GM19397 (cell line): ENCODE measurements at regions not wholly inside any gene's neighbourhood (a gene's known extent, or its start where the extent isn't known, plus 50 kb on each side); places are given as distances from the start of the nearest gene placed in this dataset.

ENCODE experiments used
- ATAC-seq: cut with Tn5 transposase; IDR thresholded peaks from one replicate; pipeline ENCODE4 v1.9.1; 2021; ENCODE audit warnings: mild to moderate bottlenecking, moderate library complexity; ENCODE audit not compliant: unreplicated experiment

DNA sequence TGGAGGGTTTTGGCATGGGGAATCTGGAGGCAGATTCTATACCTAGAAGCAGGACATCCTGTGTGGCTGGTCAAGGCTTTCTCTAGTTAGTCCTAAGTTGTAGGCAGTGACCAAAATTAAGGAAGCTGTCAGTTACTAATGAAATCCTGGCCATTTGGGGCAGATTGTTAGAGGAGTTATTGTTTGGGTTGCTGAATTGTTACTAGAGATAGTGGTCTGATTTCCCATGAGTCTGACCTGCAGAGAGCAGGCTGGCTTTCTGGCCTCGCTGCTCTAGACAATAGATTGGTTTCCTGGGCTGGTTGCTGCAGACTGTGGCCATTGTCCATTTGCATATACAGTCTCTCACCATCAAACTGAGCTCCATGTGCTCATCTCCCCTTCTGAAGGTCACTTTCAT, 205.0 kb upstream of the SASH1 start:
- no peak for ATAC-seq

DNA sequence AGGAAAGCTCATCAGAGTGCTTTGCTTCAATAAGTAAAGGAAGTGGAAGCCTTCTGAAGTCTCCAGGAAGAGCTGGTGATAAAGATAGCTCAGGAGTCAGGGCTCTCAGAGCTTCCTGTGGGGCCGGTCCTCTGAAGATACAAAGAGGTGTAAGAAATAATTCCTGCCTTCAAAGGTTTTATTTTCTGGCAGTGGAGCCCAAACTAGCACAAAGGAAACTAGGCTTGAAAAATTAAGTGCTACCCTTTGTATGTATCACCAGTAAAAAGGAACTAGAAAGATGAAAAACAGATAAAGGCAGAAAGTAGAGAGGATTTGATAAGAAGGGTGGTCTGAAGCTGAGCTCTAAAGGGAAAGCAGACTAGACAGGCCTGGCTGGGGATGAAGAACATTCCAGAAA, 204.1 kb upstream of the SASH1 start:
- no peak for ATAC-seq

DNA sequence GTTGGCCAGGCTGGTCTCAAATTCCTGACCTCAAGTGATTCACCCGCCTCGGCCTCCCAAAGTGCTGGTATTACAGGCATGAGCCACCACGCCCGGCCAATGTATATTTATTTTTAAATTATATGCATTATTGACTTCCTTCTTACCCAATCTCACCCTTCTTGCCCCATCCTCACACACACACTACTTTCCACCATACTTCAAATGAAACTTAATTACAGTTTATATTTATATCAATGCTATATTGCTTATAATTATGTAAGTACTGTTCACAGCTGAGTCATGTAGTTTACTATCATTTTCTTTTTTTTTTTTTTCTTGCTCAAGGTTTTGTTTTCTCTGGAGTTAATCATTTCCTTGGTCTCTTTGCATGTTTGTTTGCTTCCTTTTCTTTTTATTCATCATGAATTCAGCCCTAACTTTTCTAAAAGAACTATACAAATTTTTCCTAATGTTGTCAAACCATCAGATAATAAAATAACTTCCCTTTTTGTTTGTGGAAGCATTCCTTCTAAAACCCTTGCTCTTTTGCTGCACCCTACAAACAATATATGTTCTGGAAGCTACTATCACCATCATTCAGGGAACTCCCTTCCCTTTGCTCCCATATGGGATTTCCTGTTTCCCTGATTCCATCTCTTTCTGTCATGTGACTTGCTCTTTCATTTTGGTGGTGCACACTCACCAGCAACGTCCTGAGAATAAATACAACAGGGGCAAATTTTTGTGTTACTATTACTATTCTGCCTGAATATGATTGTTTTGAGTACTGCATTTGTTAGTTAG, 201.7 kb upstream of the SASH1 start:
- no peak for ATAC-seq

DNA sequence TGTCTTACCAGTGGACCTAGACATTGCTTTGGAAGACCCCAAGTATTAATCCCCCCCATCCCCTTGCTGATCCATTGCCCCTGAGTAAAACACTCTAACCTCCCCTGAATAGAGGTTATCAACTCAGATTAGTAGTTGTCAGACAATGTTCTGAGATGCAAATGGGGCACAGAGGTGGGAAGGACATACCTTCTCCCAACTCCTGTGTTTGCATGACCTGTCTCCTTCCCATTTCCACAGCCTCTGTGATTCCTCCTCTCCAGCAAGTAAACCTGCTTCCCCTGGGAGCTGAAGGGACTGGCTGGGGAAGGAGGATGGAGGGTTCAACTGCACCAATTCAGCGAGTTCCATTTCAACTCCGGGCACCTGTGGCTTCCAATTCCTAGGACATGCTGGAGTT, 199.8 kb upstream of the SASH1 start:
- ATAC-seq, result no peak

DNA sequence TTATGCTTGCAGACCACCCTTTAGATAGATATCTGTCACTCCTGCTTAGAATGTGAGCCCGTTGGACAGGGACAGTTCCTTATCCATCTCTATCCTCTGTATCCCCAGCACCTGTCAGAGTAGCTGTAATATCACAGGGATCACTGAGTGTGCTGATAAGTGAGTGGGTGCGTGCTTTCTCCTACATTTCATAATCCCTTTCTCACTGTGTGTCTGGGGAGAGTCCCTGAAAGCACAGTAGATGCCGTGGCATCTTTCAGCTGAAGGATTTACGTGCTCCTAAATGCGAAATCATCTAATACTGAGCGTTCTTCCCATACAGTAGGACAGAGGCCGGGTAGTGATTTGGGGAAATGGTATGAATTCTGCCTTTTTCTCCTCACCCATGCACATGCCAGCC, 198.9 kb upstream of the SASH1 start:
- ATAC-seq, result no peak

DNA sequence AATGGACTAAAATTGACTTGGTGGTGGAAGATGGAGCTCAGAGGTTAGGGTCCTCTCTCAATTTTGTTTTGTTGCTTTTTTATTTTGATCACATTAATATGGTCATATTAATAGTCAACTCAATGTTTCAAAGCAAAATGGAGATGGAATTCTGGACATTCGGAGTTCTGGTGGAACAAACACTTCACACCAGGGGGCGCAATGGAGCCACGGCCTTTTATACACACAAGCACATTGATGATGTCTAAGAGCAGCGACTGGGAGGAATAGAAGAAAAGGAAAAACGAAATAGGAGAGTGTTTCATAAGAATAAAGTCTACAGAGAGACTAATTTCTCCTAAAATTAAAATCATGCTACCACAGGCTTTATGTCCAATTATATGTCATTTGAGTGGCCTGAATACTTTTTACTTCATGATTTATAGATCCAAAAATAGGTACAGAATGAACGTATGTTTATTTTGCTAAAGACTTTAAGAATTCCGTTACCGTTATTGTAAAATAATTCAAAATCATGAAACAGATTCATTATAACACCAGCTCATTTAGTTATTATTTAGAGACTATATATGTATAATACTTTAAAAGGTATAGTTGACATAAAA, 197.6 kb upstream of the SASH1 start:
- ATAC-seq, result no peak

DNA sequence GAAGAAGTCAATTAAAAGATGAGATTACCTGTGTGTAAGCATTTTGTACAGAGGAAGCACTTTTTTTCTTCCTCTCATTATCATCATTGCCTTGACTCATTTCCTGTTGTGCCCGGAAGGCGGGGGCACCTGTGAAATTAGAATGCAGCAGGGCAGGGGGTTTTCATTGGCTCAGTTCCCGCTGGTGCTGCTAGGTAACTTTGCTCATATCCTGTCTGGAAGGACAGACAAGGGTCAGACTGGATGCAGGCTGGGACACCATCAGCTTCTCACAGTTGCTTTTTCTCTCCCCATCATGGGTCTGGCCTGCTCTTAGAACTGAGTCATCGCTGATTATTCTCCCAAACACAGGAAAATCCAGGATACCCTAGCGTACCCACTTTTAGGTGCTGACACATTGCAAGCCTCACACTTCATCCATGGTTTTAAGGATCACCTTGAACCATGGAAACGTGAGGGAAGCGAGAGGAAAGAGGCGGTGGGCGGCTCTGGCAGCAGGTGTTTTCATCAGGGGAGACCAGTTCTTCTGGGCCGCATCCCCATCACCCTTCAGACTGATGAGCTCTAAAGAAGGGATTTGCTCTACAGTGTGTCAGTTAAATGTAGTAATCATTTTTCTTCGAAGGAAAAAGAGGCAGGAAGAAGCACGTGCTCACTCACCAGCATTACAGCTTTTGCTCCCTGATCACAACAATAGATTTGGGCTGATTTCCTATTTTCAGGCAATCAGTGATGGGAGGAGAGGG, 195.7 kb upstream of the SASH1 start:
- ATAC-seq, result no peak

DNA sequence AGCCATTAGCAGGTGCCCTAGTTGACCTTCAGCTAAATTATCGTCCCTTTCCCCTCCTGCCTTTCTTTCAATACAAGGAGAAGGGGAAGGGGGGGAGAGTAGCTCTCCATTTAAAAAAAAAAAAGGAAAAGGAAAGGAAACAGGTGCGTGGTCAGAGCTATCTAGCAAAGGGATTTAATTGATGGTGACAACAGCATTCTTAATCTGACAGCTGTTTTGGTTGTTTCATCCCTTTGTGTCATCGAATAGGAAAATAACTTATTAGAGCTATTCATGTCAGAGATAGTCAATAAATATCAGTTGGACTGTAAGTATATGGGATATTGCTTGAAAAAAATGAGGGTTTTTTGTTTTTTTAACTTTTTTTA, 195.2 kb upstream of the SASH1 start:
- ATAC-seq, result no peak

DNA sequence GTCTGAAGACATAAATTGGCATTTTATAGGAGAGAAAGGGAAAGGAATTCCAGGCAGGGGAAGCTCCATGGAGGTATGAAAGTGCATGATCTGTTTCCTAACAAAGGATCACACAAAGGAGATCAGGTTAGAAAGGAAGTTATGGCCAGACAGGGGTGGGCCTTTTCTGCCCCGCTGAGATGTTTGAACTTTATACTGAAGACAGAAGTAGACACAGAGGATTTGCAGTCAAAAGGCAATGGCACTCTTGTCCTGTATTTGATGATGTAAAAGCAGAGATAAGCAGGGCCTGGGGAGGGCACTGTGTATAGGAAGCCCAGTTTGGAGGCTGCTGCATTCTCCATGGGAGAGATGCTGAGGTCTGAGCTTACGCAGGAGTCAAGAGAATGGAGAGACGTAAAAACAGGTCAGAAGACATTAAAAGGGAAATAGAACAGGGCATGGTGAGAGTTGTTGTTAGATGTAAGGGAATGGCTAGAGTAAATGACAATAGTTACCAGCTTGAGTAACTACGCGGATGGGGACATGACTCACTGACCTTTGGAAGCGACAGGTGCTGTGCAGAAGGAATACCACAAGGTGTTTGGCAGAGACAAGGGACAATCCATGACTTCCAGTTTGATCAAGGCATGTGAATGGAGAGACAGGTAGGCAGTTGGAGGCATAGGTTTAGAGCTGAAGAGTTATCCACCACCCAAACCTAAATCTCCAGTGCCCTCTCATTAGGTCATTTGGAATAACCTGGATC, 190.6 kb upstream of the SASH1 start:
- ATAC-seq, result no peak

DNA sequence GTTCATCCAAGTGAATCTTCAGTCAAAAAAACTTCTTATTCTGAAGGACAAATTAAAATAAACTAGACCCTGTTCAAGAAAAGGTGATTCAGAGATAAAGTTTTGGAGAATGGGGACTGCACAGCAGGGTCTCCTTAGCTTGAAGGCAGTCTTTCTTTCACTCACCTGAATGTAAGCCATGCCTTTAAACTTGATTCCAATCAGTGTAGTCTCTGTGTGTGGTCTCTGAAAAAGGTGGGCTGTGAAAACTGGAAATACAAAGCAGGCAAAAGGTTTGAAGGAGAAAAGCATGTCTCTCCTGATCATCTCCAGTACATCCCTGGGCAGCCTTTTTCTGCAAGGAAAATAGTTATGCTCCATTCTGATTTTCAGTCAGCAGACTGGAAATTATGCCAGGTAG, 188.0 kb upstream of the SASH1 start:
- ATAC-seq, result no peak

DNA sequence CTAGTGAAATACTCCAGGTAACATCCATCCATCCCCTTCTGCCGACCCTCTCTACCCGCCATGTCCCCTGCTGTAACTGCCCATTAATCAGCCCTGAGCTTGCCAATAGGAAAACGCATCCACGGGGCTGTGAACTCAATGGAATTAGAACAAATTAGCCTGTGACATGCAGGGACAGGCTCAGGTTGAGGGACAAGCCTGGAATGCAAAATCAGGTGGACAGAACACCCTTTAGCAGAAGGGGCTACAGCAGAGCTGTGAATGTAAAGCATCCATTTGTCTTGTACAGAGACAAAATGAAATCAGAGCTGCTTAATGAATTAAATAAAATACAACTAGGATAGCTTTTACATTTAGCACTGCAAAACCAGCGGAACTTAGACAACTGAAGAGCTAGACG, 187.3 kb upstream of the SASH1 start:
- ATAC-seq, result no peak

DNA sequence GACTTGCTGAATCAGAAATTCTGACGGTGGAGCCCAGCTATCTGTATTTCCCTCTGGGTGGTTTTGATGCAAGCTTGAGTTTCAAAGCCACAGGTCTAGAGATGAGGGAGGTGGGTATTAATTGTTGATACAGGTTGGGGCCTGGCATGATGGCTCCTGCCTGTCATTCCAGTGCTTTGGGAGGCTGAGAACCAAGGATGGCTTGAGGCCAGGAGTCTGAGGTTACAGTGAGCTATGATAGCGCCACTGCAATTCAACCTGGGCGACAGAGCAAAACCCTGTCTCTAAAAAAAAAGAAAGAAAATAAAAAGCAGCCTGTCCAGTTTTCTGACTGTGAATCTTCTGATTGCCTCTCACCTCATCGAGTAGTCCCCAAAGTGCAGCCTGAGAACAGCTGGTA, 184.8 kb upstream of the SASH1 start:
- no peak for ATAC-seq

DNA sequence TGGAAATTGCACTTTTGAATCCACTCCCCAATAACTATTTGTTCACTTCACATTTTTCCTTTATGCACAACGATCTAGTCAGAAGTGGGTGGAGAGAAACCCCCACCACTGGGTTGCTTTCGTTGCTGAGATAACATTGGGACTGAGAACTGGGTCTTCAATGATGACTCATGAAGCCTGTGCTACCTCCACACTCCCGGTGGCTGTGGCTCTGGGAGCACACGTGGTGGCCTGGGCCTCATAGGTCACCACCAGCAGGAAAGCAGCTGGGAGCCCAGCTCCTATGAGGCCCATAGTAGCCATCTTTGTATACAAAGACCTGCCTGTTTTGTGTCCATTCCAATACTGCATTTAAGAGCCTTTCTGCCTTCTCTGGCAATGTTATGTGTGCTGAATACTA, 178.0 kb upstream of the SASH1 start:
- ATAC-seq, result no peak

DNA sequence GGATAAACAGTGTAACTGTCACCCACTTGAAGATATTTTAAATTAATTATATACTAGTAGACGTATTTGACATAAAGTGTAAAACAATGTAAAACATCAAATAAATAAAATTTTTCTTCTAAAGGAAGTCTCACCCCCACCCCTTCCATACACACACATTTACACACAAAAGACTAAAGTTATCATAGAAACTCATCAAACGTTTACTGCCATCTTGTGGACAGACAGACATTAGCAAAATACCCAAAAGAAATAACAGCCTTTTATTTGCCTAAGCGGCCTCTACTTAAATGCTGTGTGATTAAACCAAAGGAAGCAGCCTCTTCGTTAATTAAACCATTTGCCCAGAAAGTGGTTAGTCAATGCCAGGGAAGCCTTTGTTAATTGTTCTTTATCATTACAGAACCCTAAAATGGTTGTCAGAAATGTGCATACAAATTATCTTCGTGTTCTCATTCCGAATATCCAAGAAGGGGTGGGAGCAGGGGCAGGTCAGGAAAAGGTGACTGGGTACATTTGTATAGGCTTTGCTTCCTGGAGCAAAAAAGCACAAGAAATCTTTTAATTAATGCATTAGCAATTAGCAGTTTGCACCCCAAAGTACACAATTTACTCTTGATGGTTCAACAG, 176.2 kb upstream of the SASH1 start:
- ATAC-seq, result no peak

DNA sequence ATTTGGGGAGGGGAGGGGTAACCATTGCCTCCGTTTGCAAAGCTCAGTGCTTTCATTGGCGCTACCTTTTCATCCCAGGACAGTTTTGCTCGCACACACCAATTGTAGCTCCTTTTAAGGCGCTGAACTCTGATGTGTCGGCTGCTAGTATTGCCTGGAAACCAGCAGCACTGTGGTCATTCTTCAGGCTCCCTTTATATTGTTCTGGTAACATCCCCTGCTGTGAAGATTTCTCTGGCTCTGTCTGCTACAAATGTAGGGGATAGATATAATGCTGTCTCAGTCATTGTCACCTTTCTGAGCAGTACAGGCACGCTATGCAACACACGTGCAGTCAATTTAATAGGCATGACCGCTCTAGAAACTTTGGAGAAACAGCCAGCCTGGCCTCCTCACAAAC, 172.9 kb upstream of the SASH1 start:
- no peak for ATAC-seq

DNA sequence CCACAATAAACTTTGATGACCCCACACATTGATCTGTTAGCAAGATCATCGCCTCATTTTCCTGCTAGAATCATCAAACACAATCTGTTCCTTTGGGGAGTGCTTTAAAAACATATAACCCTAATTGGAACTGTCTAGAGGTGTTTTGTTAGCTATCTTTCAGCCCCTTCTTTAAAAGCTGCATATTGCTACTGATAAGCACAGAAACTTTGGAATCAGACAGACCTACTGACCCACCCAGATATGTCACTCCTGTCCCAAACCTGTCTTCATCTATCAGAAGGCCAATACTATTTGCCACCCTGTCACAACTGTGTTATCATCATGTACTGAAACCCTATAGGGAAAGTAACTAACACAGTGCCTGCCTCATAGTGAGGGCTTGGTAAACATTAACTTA, 172.4 kb upstream of the SASH1 start:
- no peak for ATAC-seq

DNA sequence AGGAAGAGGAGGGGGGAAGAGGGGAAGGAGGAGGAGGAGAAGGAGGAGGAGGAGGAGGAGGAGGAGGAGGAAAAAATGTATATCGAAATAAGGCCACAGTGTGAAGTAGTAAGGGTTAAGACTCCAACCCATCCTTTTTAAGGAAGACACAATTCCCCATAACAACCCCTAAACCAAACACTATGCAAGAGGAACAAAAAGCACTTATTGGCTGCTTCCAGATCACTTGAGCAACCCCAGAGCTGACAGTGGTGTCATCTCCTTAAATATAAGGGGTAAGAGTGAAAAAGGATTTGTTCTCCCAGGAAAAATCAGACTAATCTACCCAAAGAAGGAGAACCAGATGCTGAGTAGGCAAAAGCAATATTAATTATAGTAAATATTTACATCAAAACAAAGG, 169.1 kb upstream of the SASH1 start:
- ATAC-seq, result no peak

DNA sequence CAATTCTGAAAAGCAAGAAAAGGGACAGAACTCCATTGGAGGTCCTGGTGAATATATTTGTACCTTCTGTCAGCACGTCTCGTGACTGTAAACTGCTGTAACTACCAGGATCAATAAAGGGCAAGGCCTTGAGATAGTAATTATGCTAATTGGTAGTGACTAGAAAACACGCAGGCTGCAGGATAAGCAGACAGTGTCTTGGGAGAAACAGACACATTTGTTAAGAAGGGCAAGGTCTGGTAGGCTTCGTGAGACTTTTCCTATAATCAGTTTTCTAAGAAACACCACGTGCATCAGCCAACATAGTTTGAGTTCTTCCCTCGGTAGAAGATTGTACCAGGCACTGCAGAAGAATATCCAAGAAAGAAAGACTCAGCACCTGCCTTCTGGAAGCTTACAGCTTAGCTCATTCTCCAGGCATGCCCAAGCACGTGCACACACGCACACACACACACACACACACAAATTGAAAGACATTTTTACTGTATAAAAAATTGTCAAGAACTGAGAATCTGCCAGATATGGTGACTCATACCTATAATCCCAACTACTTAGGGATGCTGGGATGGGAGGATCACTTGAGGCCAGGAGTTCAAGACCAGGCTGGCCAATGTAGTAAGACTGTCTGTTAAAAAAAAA, 167.0 kb upstream of the SASH1 start:
- ATAC-seq, result no peak

DNA sequence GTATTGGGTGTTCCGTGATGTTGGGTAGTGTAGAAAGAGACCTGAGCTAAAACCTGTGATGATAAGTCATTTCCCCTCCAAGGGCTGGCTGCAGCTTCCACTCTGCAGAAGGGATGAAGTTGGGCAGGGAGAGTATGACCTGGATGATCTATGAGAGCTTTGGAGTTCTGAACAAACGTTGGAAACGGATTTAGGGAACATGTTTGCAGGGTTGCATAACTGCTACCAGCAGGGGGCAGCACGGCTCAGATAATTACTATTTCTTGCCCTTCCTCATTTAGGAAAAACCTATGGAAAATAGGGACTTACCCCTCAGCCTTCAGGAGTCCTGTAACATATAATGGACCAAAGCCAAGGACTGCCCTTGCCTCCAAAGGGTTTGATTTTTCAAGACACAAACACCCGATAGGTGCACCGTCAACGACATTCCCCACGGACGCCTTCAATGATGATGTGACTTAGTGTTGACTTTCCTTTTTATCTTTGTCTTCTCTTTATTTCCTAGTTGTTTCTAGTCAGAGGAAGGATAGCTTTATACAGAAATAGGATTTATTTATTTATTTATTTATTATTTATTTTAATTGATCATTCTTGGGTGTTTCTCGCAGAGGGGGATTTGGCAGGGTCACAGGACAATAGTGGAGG, 164.9 kb upstream of the SASH1 start:
- no peak for ATAC-seq

DNA sequence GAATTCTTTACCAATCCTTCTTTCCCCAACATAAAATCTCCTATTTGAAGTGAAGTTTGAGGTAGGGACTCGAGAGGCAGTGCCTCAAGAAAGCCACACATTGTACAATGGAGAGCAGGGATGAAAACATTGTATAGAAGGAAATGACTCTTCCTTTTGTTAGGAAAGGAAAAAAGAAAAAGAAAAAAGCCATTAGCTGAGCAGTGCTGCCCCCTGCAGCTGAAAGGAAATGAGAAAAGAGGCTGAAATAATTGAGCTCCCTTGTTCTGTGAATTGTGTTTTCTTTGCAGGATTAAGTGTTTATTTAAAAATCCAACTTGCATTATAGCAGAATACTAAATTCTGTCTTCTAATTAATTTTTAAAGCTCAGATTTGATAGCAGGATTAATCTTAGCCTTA, 162.9 kb upstream of the SASH1 start:
- ATAC-seq, result no peak
